HG03469 (cell line): ENCODE measurements at regions not wholly inside any gene's neighbourhood (a gene's known extent, or its start where the extent isn't known, plus 50 kb on each side); places are given as distances from the start of the nearest gene placed in this dataset.

Source experiments
- ATAC-seq: cut with Tn5 transposase; IDR thresholded peaks from one replicate; pipeline ENCODE4 v1.9.1; 2021; ENCODE audit warnings: mild to moderate bottlenecking, moderate library complexity, moderate number of reproducible peaks; ENCODE audit not compliant: unreplicated experiment

GRCh38 chr17:68749349-68750207, 148.4 kb upstream of the FAM20A start:
- no peak for ATAC-seq

- ATAC-seq, result no peak
Measured at GRCh38 chr17:68748381-68748780, 147.2 kb upstream of the FAM20A start.

GRCh38 chr17:68740555-68741447, 139.6 kb upstream of the FAM20A start:
- ATAC-seq, result no peak

- no peak for ATAC-seq
Measured at GRCh38 chr17:68737761-68738443, 136.7 kb upstream of the FAM20A start.

- no peak for ATAC-seq
Measured at GRCh38 chr17:68734931-68735330, 133.8 kb upstream of the FAM20A start.

- no peak for ATAC-seq
Measured at GRCh38 chr17:68734187-68734900, 133.2 kb upstream of the FAM20A start.

- ATAC-seq, result no peak
Measured at GRCh38 chr17:68733241-68734176, 132.3 kb upstream of the FAM20A start.

GRCh38 chr17:68732301-68732749, 131.2 kb upstream of the FAM20A start:
- no peak for ATAC-seq

- no peak for ATAC-seq
Measured at GRCh38 chr17:68731465-68731864, 130.3 kb upstream of the FAM20A start.

- no peak for ATAC-seq
Measured at GRCh38 chr17:68719431-68719830, 118.3 kb upstream of the FAM20A start.

GRCh38 chr17:68718926-68719325, 117.8 kb upstream of the FAM20A start:
- no peak for ATAC-seq

- no peak for ATAC-seq
Measured at GRCh38 chr17:68718465-68718864, 117.3 kb upstream of the FAM20A start.

- ATAC-seq, result no peak
Measured at GRCh38 chr17:68714676-68715075, 113.5 kb upstream of the FAM20A start.

- ATAC-seq, result no peak
Measured at GRCh38 chr17:68711858-68712257, 110.7 kb upstream of the FAM20A start.

GRCh38 chr17:68710976-68711375, 109.8 kb upstream of the FAM20A start:
- no peak for ATAC-seq

- ATAC-seq, result no peak
Measured at GRCh38 chr17:68710035-68710780, 109.0 kb upstream of the FAM20A start.

- ATAC-seq, result no peak
Measured at GRCh38 chr17:68709461-68709860, 108.3 kb upstream of the FAM20A start.

- ATAC-seq, result no peak
Measured at GRCh38 chr17:68707031-68707430, 105.9 kb upstream of the FAM20A start.
